ENCODE measurements at regions not wholly inside any gene's neighbourhood (a gene's known extent, or its start where the extent isn't known, plus 50 kb on each side); places are given as distances from the start of the nearest gene placed in this dataset.

- H2AK5ac ChIP-seq (ENCODE audit: low read depth, low read length), result no peak overlapping the region
- H3K4ac ChIP-seq (replicated peaks; ENCODE audit: insufficient read length, low read depth, low read length), result no peak overlapping the region
- no peak overlapping the region for H2AFZ ChIP-seq (ENCODE audit: low read length)
- H3K23ac ChIP-seq (ENCODE audit: insufficient read length), result no peak overlapping the region
- no peak overlapping the region for H2BK12ac ChIP-seq (ENCODE audit: low read depth, low read length)
- no peaks in the 10 kb centered on the region for H3K79me1 ChIP-seq (ENCODE audit: low read depth, low read length)
- no peaks in the 10 kb centered on the region for H3K23me2 ChIP-seq (ENCODE audit: low read depth, low read length)
- H3K27ac ChIP-seq (ENCODE audit: low read depth, low read length), result no peak overlapping the region
- H4K5ac ChIP-seq (ENCODE audit: insufficient read length, low read depth, low read length), result no peak overlapping the region
- no peak overlapping the region for H3K56ac ChIP-seq (replicated peaks; ENCODE audit: insufficient read length, low read depth, low read length)
- no peak for DNase-seq (ENCODE audit: low read depth in 1 of 2, low spot score in 2 of 2)
- no peak overlapping the region for H4K8ac ChIP-seq (ENCODE audit: extremely low read depth, insufficient read depth, low read length)
- TF ChIP-seq CEBPB (IDR thresholded peaks at IDR 0.05; ENCODE audit: low read depth, low read length) (no peak), TAF7 (optimal IDR thresholded peaks at IDR 0.05; ENCODE audit: borderline replicate concordance, low read depth, low read length) (no peak), CTCF (IDR thresholded peaks at IDR 0.05; ENCODE audit: control extremely low read depth in 1 of 3, insufficient read depth in 1 of 3, low read depth in 1 of 3, low read length in 3 of 3) (no peak), SP2 (IDR thresholded peaks at IDR 0.05; ENCODE audit: low read length) (no peak)
- no peak overlapping the region for H2BK20ac ChIP-seq (ENCODE audit: low read length)
- H3K36me3 ChIP-seq (ENCODE audit: control insufficient read depth in 2 of 4, insufficient read depth in 4 of 4, low read length in 3 of 4), result no peaks in the 10 kb centered on the region
- no peak overlapping the region for H2BK5ac ChIP-seq (ENCODE audit: low read depth, low read length)
- FAIRE-seq, result no peak
- H2BK120ac ChIP-seq (replicated peaks; ENCODE audit: low read depth, low read length), result no peak overlapping the region
- H3K9ac ChIP-seq (replicated peaks in 1 of 4; ENCODE audit: extremely low read depth in 1 of 4, low read depth in 3 of 4, low read length in 3 of 4), result no peak overlapping the region
- ChIA-PET CTCF (ENCODE audit: partially characterized antibody) (no interaction called here), POLR2A (ENCODE audit: partially characterized antibody) (no interaction called here)
- H4K20me1 ChIP-seq (replicated peaks in 1 of 2; ENCODE audit: control insufficient read depth in 1 of 2, insufficient read depth in 2 of 2, low read length in 2 of 2), result no peaks in the 10 kb centered on the region
- H3K4me3 ChIP-seq (ENCODE audit: extremely low read depth in 1 of 4, insufficient read depth in 2 of 4, low read depth in 3 of 4, low read length in 4 of 4), result no peak overlapping the region
- H3K4me2 ChIP-seq (ENCODE audit: insufficient read depth in 1 of 2, low read depth in 2 of 2, low read length in 2 of 2), result no peak overlapping the region
- H3K18ac ChIP-seq (ENCODE audit: extremely low read depth, low read length), result no peak overlapping the region
- no peak overlapping the region for H3K14ac ChIP-seq (ENCODE audit: insufficient read length)
- H3K4me1 ChIP-seq (replicated peaks in 1 of 4; ENCODE audit: control insufficient read depth in 3 of 4, insufficient read depth in 4 of 4, low read length in 3 of 4), result peaks cover 0 to 4% (median 2%) of the 10 kb centered on the region in 4 experiments; a peak in 4 of 7 replicates
- H4K91ac ChIP-seq (replicated peaks; ENCODE audit: insufficient read length, low read length), result no peak overlapping the region
- no peaks in the 10 kb centered on the region for H3K27me3 ChIP-seq (replicated peaks in 1 of 4; ENCODE audit: control insufficient read depth in 3 of 4, extremely low read depth in 1 of 4, insufficient read depth in 3 of 4, low read length in 3 of 4)
- H3K79me2 ChIP-seq (ENCODE audit: control insufficient read depth in 1 of 2, insufficient read depth in 2 of 2, low read length in 2 of 2), result no peaks in the 10 kb centered on the region
- no peak overlapping the region for H2BK15ac ChIP-seq (ENCODE audit: low read length)
- peaks cover 0 to 4% of the 10 kb centered on the region in 2 experiments; a peak in 1 of 4 replicates for H3K9me3 ChIP-seq (ENCODE audit: insufficient read depth in 2 of 2, low read depth in 1 of 2, low read length in 1 of 2)
Observed at GRCh38 chr3:152147748-152148147, 121.0 kb upstream of the MBNL1 start.
